Activated naive CD8-positive, alpha-beta T cell treated with anti-CD3 and anti-CD28 coated beads, Interleukin-2, amount 10 ng/mL, durations not matched to agents 7 days and 5 days (primary cell): ENCODE measurements at regions not wholly inside any gene's neighbourhood (a gene's known extent, or its start where the extent isn't known, plus 50 kb on each side); places are given as distances from the start of the nearest gene placed in this dataset.

Experiments used
- ATAC-seq: fragments of 150-1000 bp; cut with Tn5 transposase; one replicate; pipeline ENCODE4 v1.10.0; 2021; ENCODE audit warnings: low read depth, moderate library complexity
- POLR2A ChIA-PET: fragments of 350-600 bp; sonication (Branson Sonifier 250); formaldehyde crosslinking; loops from one replicate; lab custom pipeline; 2021; ENCODE audit warnings: antibody characterized with exemption; lab: Charles Lee
- DNase-seq: peaks from one replicate; pipeline ENCODE4 v3.0.0; 2021
- H3K27ac Mint-ChIP-seq: one replicate; pipeline ENCODE4 v1.8.0; 2022; ENCODE audit warnings: mild to moderate bottlenecking, mixed read lengths
- H3K27me3 Mint-ChIP-seq: one replicate; pipeline ENCODE4 v1.8.0; 2022; ENCODE audit warnings: mild to moderate bottlenecking, moderate library complexity, mixed read lengths
- H3K36me3 Mint-ChIP-seq: one replicate; pipeline ENCODE4 v1.8.0; 2021; ENCODE audit warnings: mild to moderate bottlenecking, mixed read lengths
- H3K4me1 Mint-ChIP-seq: one replicate; pipeline ENCODE4 v1.8.0; 2021; ENCODE audit warnings: mixed read lengths
- H3K4me3 Mint-ChIP-seq: one replicate; pipeline ENCODE4 v1.8.0; 2022; ENCODE audit warnings: mild to moderate bottlenecking, moderate library complexity, mixed read lengths
- H3K9me3 Mint-ChIP-seq: one replicate; pipeline ENCODE4 v1.8.0; 2021; ENCODE audit warnings: mixed read lengths

DNA sequence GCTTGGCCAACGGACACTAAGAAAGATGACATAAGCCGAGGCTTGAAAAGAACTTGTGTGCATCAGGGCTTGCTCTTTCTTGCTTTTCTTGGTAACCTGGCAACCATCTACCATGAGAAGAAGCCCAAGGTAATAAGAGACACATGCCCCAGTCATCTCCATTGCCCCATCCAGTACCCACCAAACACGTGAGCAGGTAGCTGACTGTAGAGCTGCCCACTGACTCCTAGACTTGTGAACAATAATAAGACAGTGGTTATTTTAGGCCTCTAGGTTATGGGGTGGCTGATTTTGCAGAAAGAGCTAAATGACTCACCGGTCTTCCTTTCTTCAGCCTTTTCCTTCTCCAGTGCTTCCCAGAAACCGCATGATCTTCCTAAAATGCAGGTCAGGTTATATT, 105.0 kb upstream of the JUN start:
- Mint-ChIP-seq H3K27me3 (peaks cover 5% of the 10 kb centered on the region), H3K36me3 (peaks cover 7% of the 10 kb centered on the region), H3K27ac (no peak overlapping the region), H3K4me1 (peaks cover 32% of the 10 kb centered on the region), H3K9me3 (peaks cover 7% of the 10 kb centered on the region), H3K4me3 (no peak overlapping the region)
- POLR2A ChIA-PET = interaction anchor here (0.6 kb wide), 1 partner anchor 524 kb away, joined by 3 read pairs; no protein-coding TSS in a partner anchor
- ATAC-seq = no peak
- no peak for DNase-seq

DNA sequence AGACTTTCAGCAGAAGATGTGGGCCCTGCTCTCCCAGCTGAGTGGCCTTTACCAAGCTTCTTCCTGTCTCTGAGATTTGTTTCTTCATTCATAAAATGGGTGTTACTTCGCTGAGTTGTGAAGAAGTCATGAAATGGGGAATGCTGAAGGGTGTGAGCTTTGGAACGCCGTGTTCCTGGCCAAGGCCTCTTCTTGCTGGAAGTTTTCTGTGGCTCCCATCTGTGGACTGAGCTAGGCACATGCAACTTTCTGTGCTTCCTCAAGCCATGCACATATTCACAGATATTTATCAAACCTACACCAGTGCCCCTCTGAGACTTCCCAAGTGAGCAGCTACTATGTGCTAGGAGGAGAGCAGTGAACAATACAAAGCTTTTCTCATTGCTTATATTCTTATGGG, 106.3 kb upstream of the JUN start:
- peaks cover 7% of the 10 kb centered on the region for H3K36me3 Mint-ChIP-seq
- ATAC-seq = no peak
- H3K4me1 Mint-ChIP-seq = peaks cover 29% of the 10 kb centered on the region
- peaks cover 7% of the 10 kb centered on the region for H3K9me3 Mint-ChIP-seq
- no peak for DNase-seq
- H3K4me3 Mint-ChIP-seq = no peak overlapping the region
- H3K27ac Mint-ChIP-seq = no peak overlapping the region
- POLR2A ChIA-PET = interaction anchor here (1.3 kb wide), 1 partner anchor 13 kb away, joined by 5 read pairs; no protein-coding TSS in a partner anchor
- peaks cover 5% of the 10 kb centered on the region for H3K27me3 Mint-ChIP-seq

DNA sequence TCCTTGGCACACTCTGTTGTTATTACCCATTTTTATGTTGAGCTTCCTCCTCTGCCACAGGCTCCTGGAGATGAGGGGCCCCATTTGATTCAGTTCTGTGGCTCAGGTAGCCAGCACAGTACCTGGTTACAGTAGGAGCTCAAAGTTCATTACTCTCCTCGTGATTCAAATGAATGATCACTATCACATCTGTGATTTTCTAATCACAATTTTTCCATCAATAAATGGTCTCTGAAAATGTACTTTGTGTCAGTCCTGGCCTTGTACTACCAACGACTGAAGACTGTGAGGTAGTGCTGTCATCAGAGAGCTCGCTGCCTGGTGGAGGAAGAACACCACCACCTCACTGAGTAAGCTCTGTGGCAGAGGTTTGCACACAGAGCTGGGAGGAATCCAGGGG, 106.8 kb upstream of the JUN start:
- POLR2A ChIA-PET = interaction anchor here (1.3 kb wide), 1 partner anchor 13 kb away, joined by 5 read pairs; no protein-coding TSS in a partner anchor
- H3K4me1 Mint-ChIP-seq = peaks cover 29% of the 10 kb centered on the region

DNA sequence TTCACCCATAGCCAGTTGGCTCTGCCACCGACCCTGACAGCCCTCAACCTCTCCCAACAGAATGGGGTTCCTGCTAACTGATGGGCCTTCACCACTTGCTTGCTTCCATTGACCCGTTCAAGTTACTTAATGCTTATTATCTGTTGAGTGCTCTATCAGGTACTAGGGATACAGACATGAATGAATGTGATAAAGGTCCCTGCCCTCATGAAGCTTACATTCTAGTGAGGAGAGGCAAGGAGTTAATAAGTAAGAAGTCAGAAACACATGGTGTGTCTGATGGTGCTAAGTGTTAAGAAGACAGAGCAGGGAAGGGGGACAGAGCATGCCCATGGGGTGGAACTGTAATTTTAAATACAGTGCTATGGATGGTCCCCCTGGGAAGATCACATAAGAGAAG, 107.5 kb upstream of the JUN start:
- POLR2A ChIA-PET = interaction anchor here (1.3 kb wide), 1 partner anchor 12 kb away, joined by 5 read pairs; no protein-coding TSS in a partner anchor
- no peak for DNase-seq
- ATAC-seq = no peak
- peaks cover 23% of the 10 kb centered on the region for H3K4me1 Mint-ChIP-seq
- H3K27ac Mint-ChIP-seq = no peak overlapping the region
- H3K9me3 Mint-ChIP-seq = peaks cover 7% of the 10 kb centered on the region
- no peak overlapping the region for H3K4me3 Mint-ChIP-seq
- peaks cover 5% of the 10 kb centered on the region for H3K27me3 Mint-ChIP-seq
- peaks cover 7% of the 10 kb centered on the region for H3K36me3 Mint-ChIP-seq

More for the DNA sequence above, 106.8 kb upstream of the JUN start:
- DNase-seq (no peak), ATAC-seq (no peak)
- Mint-ChIP-seq H3K36me3 (peaks cover 7% of the 10 kb centered on the region), H3K27ac (no peak overlapping the region), H3K9me3 (peaks cover 7% of the 10 kb centered on the region), H3K4me3 (no peak overlapping the region), H3K27me3 (peaks cover 5% of the 10 kb centered on the region)

DNA sequence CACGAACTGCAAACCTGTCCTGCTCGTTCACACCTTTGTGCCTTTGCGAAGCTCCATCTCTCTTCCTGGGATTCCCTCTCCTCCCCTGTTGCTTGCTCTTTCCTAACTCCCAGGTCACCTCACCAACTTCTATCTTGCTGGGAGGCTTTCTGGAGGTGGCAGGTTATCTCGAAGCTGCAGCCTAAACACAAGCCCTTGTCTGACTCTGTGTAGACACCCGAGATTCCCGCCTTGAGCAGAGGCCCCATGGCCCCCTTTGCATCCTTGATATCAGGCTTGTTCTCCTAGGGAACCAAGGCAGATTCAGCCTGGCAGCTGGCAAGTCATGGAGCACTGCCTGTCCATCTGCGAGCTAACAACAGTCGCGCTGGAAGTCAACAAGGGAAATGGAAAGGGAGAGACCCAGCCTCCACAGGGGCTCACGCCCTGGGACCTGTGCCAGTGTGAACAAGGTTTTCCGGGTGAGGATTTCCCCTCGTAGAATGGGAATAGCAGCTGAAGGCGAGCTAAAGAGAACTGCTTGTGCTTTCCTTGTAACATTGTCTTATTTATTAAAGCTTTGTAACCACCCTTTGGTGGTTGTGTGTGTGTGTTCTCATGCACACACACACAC, 109.5 kb upstream of the JUN start:
- H3K4me1 Mint-ChIP-seq = peaks cover 17% of the 10 kb centered on the region
- POLR2A ChIA-PET = no interaction called here

DNA sequence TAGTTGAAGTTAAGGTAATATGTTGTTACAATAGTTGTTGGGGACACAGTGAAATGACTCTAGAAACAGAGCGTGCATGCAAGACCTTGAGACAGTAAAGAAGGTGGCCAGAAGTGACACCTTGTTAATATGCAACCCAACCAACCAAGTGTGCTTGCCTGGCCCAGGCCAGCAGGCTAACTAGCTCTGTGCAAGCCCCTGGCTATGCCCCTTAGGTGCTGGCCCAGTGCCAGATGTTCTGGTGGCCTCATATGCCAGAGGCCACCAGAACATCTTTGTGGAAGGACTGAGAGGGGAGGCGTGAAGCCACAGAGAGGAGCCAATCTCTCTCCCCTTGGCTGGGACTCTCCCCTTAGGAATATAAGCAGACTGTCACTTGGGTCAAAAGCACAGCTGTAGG, 111.2 kb upstream of the JUN start:
- no peak for DNase-seq
- Mint-ChIP-seq H3K27me3 (peaks cover 7% of the 10 kb centered on the region), H3K4me3 (no peak overlapping the region), H3K9me3 (peaks cover 5% of the 10 kb centered on the region), H3K27ac (peak overlapping the region; percentile 72), H3K4me1 (peaks cover 11% of the 10 kb centered on the region), H3K36me3 (peaks cover 2% of the 10 kb centered on the region)
- no peak for ATAC-seq
- POLR2A ChIA-PET = no interaction called here

More for the DNA sequence above, 109.5 kb upstream of the JUN start:
- Mint-ChIP-seq H3K4me3 (no peak overlapping the region), H3K36me3 (peaks cover 2% of the 10 kb centered on the region), H3K9me3 (peaks cover 7% of the 10 kb centered on the region), H3K27ac (no peak overlapping the region), H3K27me3 (peaks cover 7% of the 10 kb centered on the region)
- no peak for ATAC-seq
- DNase-seq = no peak

DNA sequence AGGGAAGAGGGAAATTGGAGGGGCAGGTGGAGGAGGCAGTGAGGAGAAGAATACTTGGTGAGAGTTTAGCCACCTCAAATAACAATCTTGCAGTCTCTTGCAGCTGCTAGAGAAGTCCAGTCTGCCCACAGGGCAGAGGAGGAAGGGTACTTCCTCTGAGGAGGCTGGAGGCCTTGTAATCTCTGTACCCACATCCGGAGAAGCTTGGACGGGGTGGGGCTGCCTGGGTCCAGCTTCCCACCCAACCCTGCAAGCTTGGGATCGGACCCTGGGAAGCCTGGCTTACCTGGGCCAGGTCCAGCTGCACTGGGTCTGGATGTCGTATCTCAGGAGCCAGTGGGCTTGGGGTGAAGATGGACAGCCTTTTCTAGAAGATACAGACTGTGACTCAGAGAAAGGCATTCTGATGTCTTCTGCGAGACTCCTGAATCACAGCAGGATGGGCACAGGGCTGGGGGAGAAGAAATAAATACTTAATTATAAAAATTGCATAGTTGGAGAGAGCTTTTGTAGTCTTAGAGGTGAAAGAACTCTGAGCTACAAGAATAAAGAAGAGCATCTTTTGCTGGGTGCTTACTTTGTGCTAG, 111.8 kb upstream of the JUN start:
- Mint-ChIP-seq H3K27me3 (peaks cover 7% of the 10 kb centered on the region), H3K9me3 (peaks cover 5% of the 10 kb centered on the region), H3K27ac (peak overlapping the region; percentile 72), H3K36me3 (peaks cover 2% of the 10 kb centered on the region), H3K4me3 (no peak overlapping the region), H3K4me1 (peaks cover 11% of the 10 kb centered on the region)
- POLR2A ChIA-PET = interaction anchor here (0.6 to 1.1 kb wide), 2 partner anchors 9 to 354 kb away, joined by 3 read pairs; no protein-coding TSS in a partner anchor
- no peak for DNase-seq
- no peak for ATAC-seq

DNA sequence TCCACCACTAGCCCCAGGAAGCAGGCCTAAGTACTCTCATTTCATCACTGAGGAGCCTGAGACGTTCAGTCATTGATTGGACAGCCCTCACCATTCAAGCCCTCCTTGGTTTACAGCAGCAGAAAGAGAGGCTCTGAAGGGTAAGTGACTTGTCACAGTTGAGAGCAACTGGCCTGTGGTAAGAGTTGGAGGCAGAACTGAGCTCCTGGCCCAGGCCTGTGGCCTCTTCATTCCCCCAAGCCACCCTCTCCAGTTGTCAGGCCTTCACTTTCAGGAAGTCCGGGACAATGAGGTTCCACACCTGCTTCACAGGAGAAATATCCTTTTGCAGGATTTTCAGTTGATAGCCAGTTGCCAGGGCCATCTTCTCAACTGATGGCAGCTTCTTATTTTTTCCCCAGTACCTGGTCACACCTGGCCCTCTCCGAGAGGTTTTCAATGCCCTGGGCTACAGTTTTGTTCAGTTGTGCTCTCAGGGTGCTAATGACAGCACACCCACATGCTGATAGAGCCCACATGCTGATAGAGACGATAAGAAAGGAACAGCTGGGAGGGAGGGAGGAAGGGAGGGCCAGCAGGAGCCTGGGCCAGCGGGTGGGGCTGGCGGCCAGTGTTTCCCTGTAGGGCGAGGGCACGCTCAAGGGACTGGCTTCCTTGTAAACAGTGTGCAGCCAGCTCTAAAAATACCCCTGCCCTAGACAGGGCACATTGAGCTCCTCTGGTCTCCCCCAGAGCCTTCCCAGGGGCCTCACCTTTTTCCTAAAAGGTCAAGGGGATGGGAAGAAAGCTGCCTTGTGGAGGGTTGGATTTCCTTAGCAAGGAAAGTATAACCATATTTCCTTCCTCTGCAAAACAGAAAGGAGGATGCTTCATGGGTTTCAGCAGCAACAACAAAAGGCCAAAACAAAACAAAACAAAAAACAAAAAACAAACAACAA, 112.7 kb upstream of the JUN start:
- Mint-ChIP-seq H3K4me1 (peaks cover 13% of the 10 kb centered on the region), H3K36me3 (peaks cover 2% of the 10 kb centered on the region), H3K27ac (no peak overlapping the region), H3K27me3 (peaks cover 7% of the 10 kb centered on the region), H3K9me3 (peaks cover under 1% of the 10 kb centered on the region), H3K4me3 (no peak overlapping the region)
- POLR2A ChIA-PET = interaction anchor here (0.6 to 1.1 kb wide), 2 partner anchors 10 to 355 kb away, joined by 3 read pairs; no protein-coding TSS in a partner anchor
- ATAC-seq (no peak), DNase-seq (no peak)

DNA sequence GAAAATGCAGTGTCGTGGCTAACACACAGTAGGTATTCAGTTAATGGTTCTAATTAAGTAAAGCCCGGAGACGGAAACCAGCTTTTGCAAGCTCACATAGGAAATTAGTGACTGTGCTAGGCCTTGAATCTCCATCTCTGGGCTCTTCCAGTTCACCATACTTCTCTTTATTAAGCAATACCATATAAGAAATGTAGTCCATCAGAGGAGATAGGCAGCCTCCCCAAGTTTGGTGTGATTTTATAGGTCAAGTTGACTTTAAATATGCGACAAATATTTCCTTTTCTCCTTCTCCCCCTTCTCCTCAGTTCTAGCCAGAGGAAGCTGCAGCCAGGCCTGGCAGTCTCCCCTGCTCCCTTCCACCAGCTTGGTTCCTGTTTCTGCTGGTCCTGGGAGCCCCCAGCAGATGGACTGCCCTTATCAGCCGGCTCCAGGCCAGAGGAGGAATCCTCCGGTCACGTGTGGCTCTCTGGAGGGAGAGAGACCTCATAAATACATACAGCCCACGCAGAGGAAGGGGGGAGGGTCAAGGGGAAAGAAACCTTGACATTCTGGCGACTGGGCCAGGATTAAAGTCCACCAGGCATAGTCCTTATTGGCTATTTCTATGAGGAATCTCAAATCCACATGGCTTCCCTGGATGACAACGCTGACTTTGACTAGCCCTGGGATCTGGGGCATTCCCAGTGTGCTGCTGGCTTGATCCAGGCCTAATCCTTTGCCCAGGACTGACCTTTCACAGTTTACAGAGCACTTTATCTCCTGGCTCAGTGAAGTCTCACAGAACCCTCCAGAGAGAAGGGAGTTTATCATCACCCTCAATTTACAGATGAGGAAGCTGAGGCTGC, 115.1 kb upstream of the JUN start:
- H3K27me3 Mint-ChIP-seq = peaks cover 2% of the 10 kb centered on the region
- no peak for ATAC-seq
- peaks cover 25% of the 10 kb centered on the region for H3K4me1 Mint-ChIP-seq
- POLR2A ChIA-PET = no interaction called here
- no peak for DNase-seq
- H3K9me3 Mint-ChIP-seq = no peaks in the 10 kb centered on the region
- no peak overlapping the region for H3K27ac Mint-ChIP-seq
- no peaks in the 10 kb centered on the region for H3K36me3 Mint-ChIP-seq
- H3K4me3 Mint-ChIP-seq = no peak overlapping the region

DNA sequence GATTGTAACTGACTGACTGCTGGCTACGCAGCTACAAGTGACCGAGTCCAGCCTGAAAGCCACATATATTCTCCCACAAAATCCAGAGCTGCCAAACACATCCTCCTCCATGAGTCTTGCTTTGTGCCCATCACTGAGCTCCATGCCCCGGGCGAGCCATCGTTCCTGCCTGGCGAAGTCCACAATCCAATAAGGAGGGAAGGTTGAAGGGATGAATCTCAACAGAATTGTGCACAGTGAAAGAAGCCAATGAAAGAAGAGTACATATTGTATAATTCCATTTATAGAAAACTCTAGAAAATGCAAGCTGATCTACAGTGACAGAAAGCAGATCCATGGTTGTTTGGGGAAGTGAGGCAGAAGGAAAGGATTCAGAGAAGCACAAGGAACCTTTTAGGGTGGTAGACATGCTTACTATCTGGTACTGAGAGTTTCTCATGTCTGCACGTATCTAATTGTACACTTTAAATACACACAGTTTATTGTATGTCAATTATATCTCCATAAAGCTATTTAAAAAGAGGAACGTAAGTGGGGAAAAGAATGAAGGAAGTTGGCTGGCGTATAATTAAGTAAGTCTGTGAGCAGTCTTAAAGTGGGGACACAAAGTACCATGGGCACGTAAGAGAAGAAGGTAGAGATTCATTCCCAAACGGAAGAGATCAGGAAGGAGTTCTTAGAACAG, 115.9 kb upstream of the JUN start:
- peaks cover 2% of the 10 kb centered on the region for H3K27me3 Mint-ChIP-seq
- no peak for DNase-seq
- POLR2A ChIA-PET = no interaction called here
- no peak for ATAC-seq
- no peak overlapping the region for H3K27ac Mint-ChIP-seq
- no peaks in the 10 kb centered on the region for H3K36me3 Mint-ChIP-seq
- no peaks in the 10 kb centered on the region for H3K9me3 Mint-ChIP-seq
- H3K4me1 Mint-ChIP-seq = peaks cover 31% of the 10 kb centered on the region
- H3K4me3 Mint-ChIP-seq = no peak overlapping the region

DNA sequence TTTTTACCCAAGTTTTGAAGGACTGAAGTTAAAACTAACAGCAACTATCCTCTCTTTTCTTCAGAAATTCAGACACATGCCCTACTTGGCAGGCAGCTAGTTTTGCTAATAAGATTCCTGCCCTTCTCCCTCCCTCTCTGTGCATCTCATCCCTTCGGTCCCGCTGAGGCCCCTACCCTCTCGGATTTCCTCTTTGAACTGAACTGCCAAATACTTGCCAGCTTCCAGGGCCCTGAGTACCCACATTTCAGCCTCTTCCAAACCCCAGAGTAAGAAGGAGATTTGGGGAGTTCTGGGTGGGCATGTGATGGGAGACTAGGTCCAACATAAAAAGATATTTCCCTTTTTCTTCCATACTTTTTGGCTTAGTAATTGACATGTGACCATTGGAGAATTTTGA, 116.5 kb upstream of the JUN start:
- no peaks in the 10 kb centered on the region for H3K9me3 Mint-ChIP-seq
- no peak overlapping the region for H3K4me3 Mint-ChIP-seq
- DNase-seq (no peak), ATAC-seq (no peak)
- POLR2A ChIA-PET = interaction anchor here (1.4 kb wide), 1 partner anchor 117 kb away, joined by 8 read pairs; the partner anchor contains the start of gene JUN
- peaks cover 32% of the 10 kb centered on the region for H3K4me1 Mint-ChIP-seq
- no peaks in the 10 kb centered on the region for H3K36me3 Mint-ChIP-seq
- H3K27ac Mint-ChIP-seq = no peak overlapping the region
- H3K27me3 Mint-ChIP-seq = peaks cover 2% of the 10 kb centered on the region

DNA sequence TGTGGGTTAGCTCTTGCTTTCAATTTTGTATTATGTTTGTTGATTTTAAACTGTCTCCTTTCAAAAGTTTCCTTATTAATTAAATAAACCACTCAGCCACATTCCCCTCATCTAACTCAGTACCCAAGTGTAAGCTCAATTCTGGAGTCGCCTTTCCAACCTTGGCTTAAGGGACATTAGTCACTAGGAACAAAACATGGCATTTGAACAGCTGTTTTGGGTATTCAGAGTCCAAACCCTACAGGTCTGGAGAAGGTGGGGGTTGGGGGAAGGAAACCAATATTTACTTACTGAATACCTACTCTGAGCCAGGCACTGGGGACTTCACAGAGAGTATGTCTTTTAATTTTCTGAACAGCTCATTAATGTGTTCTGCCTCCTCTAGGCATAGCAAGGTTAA, 117.2 kb upstream of the JUN start:
- Mint-ChIP-seq H3K9me3 (no peaks in the 10 kb centered on the region), H3K27me3 (peaks cover 2% of the 10 kb centered on the region), H3K27ac (no peak overlapping the region), H3K36me3 (no peaks in the 10 kb centered on the region), H3K4me1 (peaks cover 27% of the 10 kb centered on the region), H3K4me3 (no peak overlapping the region)
- no peak for ATAC-seq
- POLR2A ChIA-PET = interaction anchor here (1.4 kb wide), 1 partner anchor 118 kb away, joined by 8 read pairs; the partner anchor contains the start of gene JUN
- no peak for DNase-seq
